Mesothelial cell of epicardium (in vitro differentiated cells): ENCODE measurements at regions not wholly inside any gene's neighbourhood (a gene's known extent, or its start where the extent isn't known, plus 50 kb on each side); places are given as distances from the start of the nearest gene placed in this dataset.
A peak's percentile ranks its signal among the peaks of the same experiment; 100 is the strongest.

Experiments
- DNase-seq, 2 experiments: peaks; one replicate each; pipeline ENCODE4 v3.0.0; 2021; ENCODE audit warnings: low spot score in 2 of 2; ENCODE audit not compliant: unreplicated experiment in 2 of 2
- H3K27ac Mint-ChIP-seq: 2 replicates; pipeline ENCODE4 v1.8.0; 2021; ENCODE audit warnings: mixed read lengths
- H3K27me3 Mint-ChIP-seq: 2 replicates; pipeline ENCODE4 v1.8.0; 2021; ENCODE audit warnings: low read depth, mixed read lengths
- H3K36me3 Mint-ChIP-seq: 2 replicates; pipeline ENCODE4 v1.8.0; 2021; ENCODE audit warnings: mixed read lengths
- H3K4me1 Mint-ChIP-seq: 2 replicates; pipeline ENCODE4 v1.8.0; 2021; ENCODE audit warnings: mixed read lengths
- H3K4me3 Mint-ChIP-seq: 2 replicates; pipeline ENCODE4 v1.8.0; 2021; ENCODE audit warnings: mild to moderate bottlenecking, moderate library complexity, mixed read lengths
- H3K9me3 Mint-ChIP-seq: 2 replicates; pipeline ENCODE4 v1.8.0; 2021; ENCODE audit warnings: mixed read lengths
- TF ChIP-seq, protein P1 (sequence below): fragments of 200-600 bp; sonication (generic); IDR thresholded peaks from one replicate; pipeline ENCODE4 v1.5.0; 2021; ENCODE audit warnings: antibody characterized with exemption; ENCODE audit not compliant: unreplicated experiment

DNA sequence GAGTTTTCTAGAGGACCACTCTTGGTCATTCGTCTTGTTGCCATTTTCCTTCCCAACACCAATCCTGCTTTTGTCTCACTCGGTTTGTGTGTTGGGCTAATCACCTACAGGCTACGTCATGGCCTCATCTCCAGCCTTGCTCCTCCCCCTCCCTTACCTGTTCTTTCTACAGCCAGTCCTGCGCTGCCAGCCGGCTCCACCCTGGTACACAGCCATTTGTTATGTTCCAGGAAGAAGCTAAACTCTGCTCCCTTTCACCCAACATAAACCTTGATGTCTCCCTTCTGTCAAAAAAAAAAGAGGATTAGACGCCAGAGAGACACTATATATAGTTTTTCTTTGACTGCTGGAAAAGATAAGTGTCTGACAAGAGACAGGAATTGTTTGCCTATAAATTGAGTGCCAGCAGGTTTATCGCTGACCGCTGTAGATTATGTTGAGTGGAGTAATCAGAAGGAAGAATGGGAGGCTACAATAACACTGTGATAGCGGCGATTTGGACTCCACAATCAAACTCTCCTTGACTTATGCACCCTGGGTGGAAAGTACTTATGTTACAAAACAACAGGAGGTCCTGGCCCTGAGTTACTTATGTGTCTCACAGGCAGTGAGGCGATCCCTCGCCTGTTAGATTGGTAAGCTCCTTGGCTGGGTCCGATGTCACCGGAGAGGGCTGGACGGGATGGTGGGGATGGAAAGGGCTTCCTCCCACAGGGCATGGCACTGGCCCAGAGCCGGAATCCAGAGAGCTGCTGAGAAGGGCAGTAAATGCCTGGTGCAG, 171.3 kb upstream of the BMPER start:
- no peak for DNase-seq
- Mint-ChIP-seq H3K4me1 (peaks cover 63% of the 10 kb centered on the region), H3K27me3 (peaks cover 8% of the 10 kb centered on the region), H3K9me3 (no peaks in the 10 kb centered on the region), H3K27ac (peak overlapping the region; percentile 81), H3K36me3 (no peaks in the 10 kb centered on the region), H3K4me3 (no peak overlapping the region)
- TF ChIP-seq, protein P1, sequence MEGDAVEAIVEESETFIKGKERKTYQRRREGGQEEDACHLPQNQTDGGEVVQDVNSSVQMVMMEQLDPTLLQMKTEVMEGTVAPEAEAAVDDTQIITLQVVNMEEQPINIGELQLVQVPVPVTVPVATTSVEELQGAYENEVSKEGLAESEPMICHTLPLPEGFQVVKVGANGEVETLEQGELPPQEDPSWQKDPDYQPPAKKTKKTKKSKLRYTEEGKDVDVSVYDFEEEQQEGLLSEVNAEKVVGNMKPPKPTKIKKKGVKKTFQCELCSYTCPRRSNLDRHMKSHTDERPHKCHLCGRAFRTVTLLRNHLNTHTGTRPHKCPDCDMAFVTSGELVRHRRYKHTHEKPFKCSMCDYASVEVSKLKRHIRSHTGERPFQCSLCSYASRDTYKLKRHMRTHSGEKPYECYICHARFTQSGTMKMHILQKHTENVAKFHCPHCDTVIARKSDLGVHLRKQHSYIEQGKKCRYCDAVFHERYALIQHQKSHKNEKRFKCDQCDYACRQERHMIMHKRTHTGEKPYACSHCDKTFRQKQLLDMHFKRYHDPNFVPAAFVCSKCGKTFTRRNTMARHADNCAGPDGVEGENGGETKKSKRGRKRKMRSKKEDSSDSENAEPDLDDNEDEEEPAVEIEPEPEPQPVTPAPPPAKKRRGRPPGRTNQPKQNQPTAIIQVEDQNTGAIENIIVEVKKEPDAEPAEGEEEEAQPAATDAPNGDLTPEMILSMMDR = no peak

DNA sequence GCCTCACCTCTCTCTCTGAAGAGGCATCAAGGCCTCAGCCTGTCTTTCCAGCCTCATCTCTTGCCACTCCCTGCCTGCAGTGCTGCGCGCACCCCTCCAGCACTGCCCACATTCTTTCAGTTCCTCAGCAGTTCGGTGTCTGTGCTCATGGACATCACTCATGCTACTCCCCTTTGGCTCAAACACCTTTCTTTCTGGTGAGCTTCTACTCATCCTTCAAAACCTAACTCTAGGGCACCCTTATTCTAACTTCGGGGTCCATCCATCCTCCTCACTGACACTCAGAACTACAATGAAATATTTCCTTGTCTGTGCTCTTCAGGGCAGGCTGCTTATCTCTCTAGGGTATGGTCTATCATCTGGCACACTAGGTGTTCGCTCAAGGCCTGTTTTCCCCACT, 169.9 kb upstream of the BMPER start:
- no peaks in the 10 kb centered on the region for H3K9me3 Mint-ChIP-seq
- TF ChIP-seq, protein P1 = no peak
- H3K27me3 Mint-ChIP-seq = peaks cover 6% of the 10 kb centered on the region
- H3K36me3 Mint-ChIP-seq = no peaks in the 10 kb centered on the region
- peaks cover 55% of the 10 kb centered on the region for H3K4me1 Mint-ChIP-seq
- DNase-seq = no peak
- H3K4me3 Mint-ChIP-seq = no peak overlapping the region
- no peak overlapping the region for H3K27ac Mint-ChIP-seq

DNA sequence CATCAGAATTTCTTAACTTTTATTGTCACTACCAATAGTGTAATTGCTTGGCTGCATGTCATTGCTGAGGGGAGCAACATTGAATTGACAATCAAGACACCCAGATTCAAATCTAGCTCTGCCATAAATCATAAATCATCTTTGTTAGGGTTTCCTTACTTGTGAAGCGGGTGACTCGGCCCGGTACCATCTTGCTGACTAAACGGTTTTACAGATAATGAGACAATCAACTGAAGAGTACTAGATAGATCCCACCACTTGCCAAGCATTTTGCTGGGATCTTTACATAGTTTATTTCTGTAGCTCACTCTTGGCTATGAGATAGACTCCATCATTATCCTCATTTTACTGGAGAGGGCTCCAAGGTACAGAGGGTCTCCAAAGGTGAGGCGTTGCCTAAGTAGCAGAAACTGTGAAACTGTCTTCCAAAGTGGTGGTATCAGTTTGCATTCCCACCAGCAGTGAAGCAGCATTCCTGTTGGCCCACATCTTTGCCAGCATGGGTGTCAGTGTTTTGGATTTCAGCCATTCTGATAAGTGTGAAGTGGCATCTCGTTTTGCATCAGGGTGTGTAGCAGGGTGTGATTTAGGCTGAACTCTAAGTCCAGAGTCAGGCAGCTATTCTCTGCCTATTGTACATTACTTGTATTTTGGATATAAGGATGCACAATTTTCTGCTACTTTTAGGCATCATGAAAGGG, 168.7 kb upstream of the BMPER start:
- TF ChIP-seq, protein P1 = no peak
- Mint-ChIP-seq H3K4me3 (no peak overlapping the region), H3K36me3 (no peaks in the 10 kb centered on the region), H3K4me1 (peaks cover 42% of the 10 kb centered on the region), H3K9me3 (no peaks in the 10 kb centered on the region), H3K27me3 (peaks cover 3% of the 10 kb centered on the region), H3K27ac (no peak overlapping the region)
- DNase-seq = no peak

DNA sequence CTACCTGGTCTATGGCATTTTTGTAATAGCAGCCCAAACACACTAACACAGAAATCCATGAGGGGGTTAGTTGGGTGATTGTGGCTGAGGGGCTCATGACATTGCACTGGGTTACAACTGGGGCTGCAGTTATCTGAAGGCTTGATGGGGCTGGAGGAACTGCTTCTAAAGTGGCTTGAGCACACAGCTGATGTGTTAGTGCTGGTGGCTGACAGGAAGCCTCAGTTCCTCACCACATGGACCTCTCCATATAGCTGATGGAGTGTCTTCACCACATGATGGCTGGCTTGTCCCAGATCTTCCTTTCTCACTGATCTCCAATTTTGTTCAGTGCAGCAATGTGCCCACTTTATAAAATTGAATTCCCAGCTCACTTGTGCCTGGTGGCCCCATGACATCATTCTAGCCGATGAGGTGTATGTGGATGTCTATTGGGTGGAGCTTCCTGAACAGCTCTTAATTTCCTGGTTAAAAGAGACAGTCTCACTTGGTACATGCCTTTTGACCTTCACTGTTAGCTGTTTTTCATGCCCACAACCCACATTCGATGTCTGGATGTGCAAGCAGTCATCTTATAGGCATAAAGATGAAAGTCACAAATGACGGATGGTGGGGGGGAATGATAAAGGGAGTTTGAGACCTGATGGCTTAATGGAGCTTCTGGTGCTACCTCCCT, 166.9 kb upstream of the BMPER start:
- no peak overlapping the region for H3K4me3 Mint-ChIP-seq
- TF ChIP-seq, protein P1 = no peak
- H3K9me3 Mint-ChIP-seq = no peaks in the 10 kb centered on the region
- no peaks in the 10 kb centered on the region for H3K36me3 Mint-ChIP-seq
- DNase-seq = no peak
- no peaks in the 10 kb centered on the region for H3K27me3 Mint-ChIP-seq
- H3K4me1 Mint-ChIP-seq = peaks cover 30% of the 10 kb centered on the region
- no peak overlapping the region for H3K27ac Mint-ChIP-seq

DNA sequence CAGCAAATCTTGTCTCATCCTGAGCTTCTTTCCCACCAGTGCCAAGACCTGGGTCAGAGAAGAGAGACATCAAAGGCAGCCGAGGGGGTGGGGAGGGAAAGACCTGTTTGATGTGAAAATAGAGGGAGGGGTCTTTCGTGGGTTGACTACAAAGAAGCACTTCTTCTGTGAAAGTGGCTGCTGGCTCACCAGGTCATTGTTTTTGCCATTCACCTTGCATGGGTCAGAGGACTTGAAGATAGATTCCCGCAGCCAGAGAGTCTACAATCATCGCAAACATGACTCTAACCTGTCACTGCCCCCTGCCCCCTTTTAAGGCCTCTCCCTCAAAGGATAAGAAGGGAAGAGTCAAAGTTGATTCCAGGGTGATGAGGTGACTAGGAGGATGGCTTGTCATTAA, 166.1 kb upstream of the BMPER start:
- TF ChIP-seq, protein P1 = no peak

More for the DNA sequence above, 166.1 kb upstream of the BMPER start:
- Mint-ChIP-seq H3K4me3 (no peak overlapping the region), H3K27ac (no peak overlapping the region), H3K36me3 (no peaks in the 10 kb centered on the region), H3K9me3 (no peaks in the 10 kb centered on the region), H3K4me1 (peaks cover 22% of the 10 kb centered on the region), H3K27me3 (no peaks in the 10 kb centered on the region)
- no peak for DNase-seq
